GM23338 (cell line): ENCODE measurements at regions not wholly inside any gene's neighbourhood (a gene's known extent, or its start where the extent isn't known, plus 50 kb on each side); places are given as distances from the start of the nearest gene placed in this dataset.

Experiments
- ATAC-seq: fragments of 200-7000 bp; cut with Tn5 transposase; 3 replicates; pipeline ENCODE4 v1.9.1; 2020
- DNase-seq: peaks from one replicate; pipeline ENCODE4 v3.0.0-alpha.2; 2015; ENCODE audit warnings: low spot score
- H2AFZ ChIP-seq: fragments of 200-600 bp; sonication (generic); 2 replicates; pipeline ENCODE4 v1.8.0; 2016; ENCODE audit warnings: antibody characterized with exemption, mild to moderate bottlenecking, moderate library complexity
- H3F3A ChIP-seq: fragments of 200-600 bp; sonication (generic); replicated peaks from 2 replicates; pipeline ENCODE4 v1.8.0; 2017; ENCODE audit warnings: antibody characterized with exemption, mixed run types, low read depth
- H3K27ac ChIP-seq: fragments of 200-600 bp; sonication (generic); 2 replicates; pipeline ENCODE4 v1.6.1; 2016; ENCODE audit warnings: low read depth
- H3K27me3 ChIP-seq: fragments of 200-600 bp; sonication (generic); 2 replicates; pipeline ENCODE4 v1.8.0; 2016; ENCODE audit warnings: mild to moderate bottlenecking, mixed run types, moderate library complexity; ENCODE audit not compliant: insufficient read depth
- H3K36me3 ChIP-seq: fragments of 200-600 bp; sonication (generic); 2 replicates; pipeline ENCODE4 v1.8.0; 2016; ENCODE audit warnings: mild to moderate bottlenecking; ENCODE audit not compliant: insufficient read depth
- H3K4me1 ChIP-seq: fragments of 200-600 bp; sonication (generic); 2 replicates; pipeline ENCODE4 v1.8.0; 2016; ENCODE audit warnings: mild to moderate bottlenecking, moderate library complexity; ENCODE audit not compliant: insufficient read depth
- H3K4me2 ChIP-seq: fragments of 200-600 bp; sonication (generic); 2 replicates; pipeline ENCODE4 v1.7.1; 2017; ENCODE audit warnings: mixed run types
- H3K4me3 ChIP-seq: fragments of 200-600 bp; sonication (generic); 2 replicates; pipeline ENCODE4 v1.6.1; 2016; ENCODE audit warnings: mixed run types
- H3K79me2 ChIP-seq: fragments of 200-600 bp; sonication (generic); replicated peaks from 2 replicates; pipeline ENCODE4 v1.8.0; 2017; ENCODE audit warnings: mild to moderate bottlenecking; ENCODE audit not compliant: insufficient read depth
- H3K9me2 ChIP-seq: fragments of 200-600 bp; sonication (generic); 2 replicates; pipeline ENCODE4 v1.8.0; 2017; ENCODE audit not compliant: insufficient read depth
- H4K20me1 ChIP-seq: fragments of 200-600 bp; sonication (generic); replicated peaks from 2 replicates; pipeline ENCODE4 v1.8.0; 2017; ENCODE audit warnings: mild to moderate bottlenecking; ENCODE audit not compliant: insufficient read depth
- H3K27ac Mint-ChIP-seq: 2 replicates; pipeline ENCODE4 v1.8.0; 2020; ENCODE audit warnings: inconsistent platforms, mild to moderate bottlenecking, moderate library complexity, mixed read lengths
- H3K27me3 Mint-ChIP-seq: 3 replicates; pipeline ENCODE4 v1.8.0; 2022; ENCODE audit warnings: low read depth, mild to moderate bottlenecking, moderate library complexity, mixed read lengths, inconsistent platforms; ENCODE audit not compliant: insufficient read depth, poor library complexity
- H3K36me3 Mint-ChIP-seq: 3 replicates; pipeline ENCODE4 v1.8.0; 2021; ENCODE audit warnings: low read depth, mild to moderate bottlenecking, inconsistent platforms, moderate library complexity, mixed read lengths
- H3K4me1 Mint-ChIP-seq: 3 replicates; pipeline ENCODE4 v1.8.0; 2020; ENCODE audit warnings: mild to moderate bottlenecking, inconsistent platforms, mixed read lengths
- H3K4me3 Mint-ChIP-seq: 3 replicates; pipeline ENCODE4 v1.8.0; 2021; ENCODE audit warnings: moderate library complexity, mild to moderate bottlenecking, inconsistent platforms, mixed read lengths
- H3K9me3 Mint-ChIP-seq: 3 replicates; pipeline ENCODE4 v1.8.0; 2020; ENCODE audit warnings: moderate library complexity, mild to moderate bottlenecking, inconsistent platforms, mixed read lengths
- CREB1 ChIP-seq: fragments of 250-450 bp; sonication (Bioruptor Pico); IDR thresholded peaks from 2 replicates; pipeline ENCODE4 v1.5.0; 2020; ENCODE audit warnings: low read depth, mild to moderate bottlenecking, moderate library complexity
- EZH2phosphoT487 ChIP-seq: fragments of 200-600 bp; sonication (generic); IDR thresholded peaks from one replicate; pipeline ENCODE4 v1.8.1; 2018; ENCODE audit warnings: antibody characterized with exemption; ENCODE audit not compliant: unreplicated experiment
- POLR2AphosphoS5 ChIP-seq: IDR thresholded peaks from 2 replicates; pipeline ENCODE4 v1.6.1; 2016; ENCODE audit warnings: antibody characterized with exemption, low read depth
- STAT1 ChIP-seq: IDR thresholded peaks from one replicate; pipeline ENCODE4 v1.6.1; 2016; ENCODE audit warnings: antibody characterized with exemption; ENCODE audit not compliant: unreplicated experiment
- ZNF114 ChIP-seq: fragments of 250-450 bp; sonication (Bioruptor Pico); IDR thresholded peaks from 2 replicates; pipeline ENCODE4 v1.5.0; 2020; ENCODE audit warnings: mild to moderate bottlenecking, moderate library complexity
- TF ChIP-seq, protein P1 (sequence below): IDR thresholded peaks from one replicate; pipeline ENCODE4 v1.6.1; 2018; ENCODE audit warnings: antibody characterized with exemption; ENCODE audit not compliant: unreplicated experiment
- TF ChIP-seq, protein P2 (sequence below): IDR thresholded peaks from 2 replicates; pipeline ENCODE4 v1.6.1; 2016; ENCODE audit warnings: antibody characterized with exemption
- TF ChIP-seq, protein P3 (sequence below): fragments of 250-450 bp; sonication (Bioruptor Pico); IDR thresholded peaks from 2 replicates; pipeline ENCODE4 v1.5.0; 2020; ENCODE audit warnings: mild to moderate bottlenecking, moderate library complexity
- TF ChIP-seq, protein P4 (sequence below), 2 experiments: fragments of 200-600 bp in 1 of 2; sonication (generic) in 1 of 2; conservative IDR thresholded peaks; 2 replicates each; pipeline versions ENCODE4 v1.5.1 to v1.6.1; 2016 to 2017; ENCODE audit warnings: antibody characterized with exemption in 2 of 2, low read depth in 2 of 2, mild to moderate bottlenecking in 2 of 2, moderate library complexity in 1 of 2

DNA sequence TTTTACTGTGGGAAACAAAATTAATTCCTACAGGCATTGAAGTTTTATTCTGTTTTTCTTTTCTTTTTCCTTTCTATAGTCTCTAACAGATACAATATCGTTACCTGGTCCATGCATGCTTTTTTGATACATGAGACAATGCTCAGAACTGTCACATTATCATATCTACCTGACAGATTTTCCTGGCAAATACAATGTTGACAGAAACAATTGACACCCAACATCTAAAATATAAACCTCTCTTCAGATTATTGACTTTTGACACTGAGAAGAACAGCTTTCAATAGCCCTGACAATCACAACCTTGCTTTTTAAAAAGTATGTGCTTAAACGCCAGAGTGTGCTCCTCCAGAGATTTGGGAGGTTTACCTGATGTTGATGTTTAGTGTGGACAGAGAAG is 2334.6 kb upstream of the WWC1 start (continued):
- TF ChIP-seq, protein P1, sequence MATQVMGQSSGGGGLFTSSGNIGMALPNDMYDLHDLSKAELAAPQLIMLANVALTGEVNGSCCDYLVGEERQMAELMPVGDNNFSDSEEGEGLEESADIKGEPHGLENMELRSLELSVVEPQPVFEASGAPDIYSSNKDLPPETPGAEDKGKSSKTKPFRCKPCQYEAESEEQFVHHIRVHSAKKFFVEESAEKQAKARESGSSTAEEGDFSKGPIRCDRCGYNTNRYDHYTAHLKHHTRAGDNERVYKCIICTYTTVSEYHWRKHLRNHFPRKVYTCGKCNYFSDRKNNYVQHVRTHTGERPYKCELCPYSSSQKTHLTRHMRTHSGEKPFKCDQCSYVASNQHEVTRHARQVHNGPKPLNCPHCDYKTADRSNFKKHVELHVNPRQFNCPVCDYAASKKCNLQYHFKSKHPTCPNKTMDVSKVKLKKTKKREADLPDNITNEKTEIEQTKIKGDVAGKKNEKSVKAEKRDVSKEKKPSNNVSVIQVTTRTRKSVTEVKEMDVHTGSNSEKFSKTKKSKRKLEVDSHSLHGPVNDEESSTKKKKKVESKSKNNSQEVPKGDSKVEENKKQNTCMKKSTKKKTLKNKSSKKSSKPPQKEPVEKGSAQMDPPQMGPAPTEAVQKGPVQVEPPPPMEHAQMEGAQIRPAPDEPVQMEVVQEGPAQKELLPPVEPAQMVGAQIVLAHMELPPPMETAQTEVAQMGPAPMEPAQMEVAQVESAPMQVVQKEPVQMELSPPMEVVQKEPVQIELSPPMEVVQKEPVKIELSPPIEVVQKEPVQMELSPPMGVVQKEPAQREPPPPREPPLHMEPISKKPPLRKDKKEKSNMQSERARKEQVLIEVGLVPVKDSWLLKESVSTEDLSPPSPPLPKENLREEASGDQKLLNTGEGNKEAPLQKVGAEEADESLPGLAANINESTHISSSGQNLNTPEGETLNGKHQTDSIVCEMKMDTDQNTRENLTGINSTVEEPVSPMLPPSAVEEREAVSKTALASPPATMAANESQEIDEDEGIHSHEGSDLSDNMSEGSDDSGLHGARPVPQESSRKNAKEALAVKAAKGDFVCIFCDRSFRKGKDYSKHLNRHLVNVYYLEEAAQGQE, result no peak
- TF ChIP-seq CREB1, result no peak

DNA sequence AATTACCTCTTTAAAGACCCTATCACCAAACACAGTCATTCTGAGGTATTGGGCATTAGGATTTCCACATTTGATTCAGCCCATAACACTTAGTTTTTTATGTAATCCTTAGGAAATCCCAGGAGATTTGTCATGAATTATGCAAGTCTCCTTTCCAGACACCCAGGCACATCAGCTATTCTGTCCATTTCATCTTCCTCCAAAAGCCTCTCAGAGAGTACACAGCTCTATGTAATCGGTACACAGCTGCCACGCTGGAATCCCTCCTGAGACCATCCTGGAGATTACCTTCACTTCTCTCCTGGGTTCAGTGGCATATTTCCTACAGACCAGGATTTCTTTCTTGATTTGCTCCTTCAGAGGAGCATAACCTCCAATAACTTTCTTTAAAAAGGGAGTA is 2309.8 kb upstream of the WWC1 start:
- H3K9me2 ChIP-seq, result no peaks in the 10 kb centered on the region
- DNase-seq (no peak), ATAC-seq (no peak)
- no peaks in the 10 kb centered on the region for H3K79me2 ChIP-seq
- no peak overlapping the region for H3K27ac ChIP-seq
- H3K4me1 ChIP-seq, result no peaks in the 10 kb centered on the region
- H3K36me3 Mint-ChIP-seq, result no peaks in the 10 kb centered on the region
- H3K4me3 Mint-ChIP-seq, result no peak overlapping the region
- no peaks in the 10 kb centered on the region for H3K4me1 Mint-ChIP-seq
- H3K27ac Mint-ChIP-seq, result no peak overlapping the region
- no peaks in the 10 kb centered on the region for H3K27me3 ChIP-seq
- no peaks in the 10 kb centered on the region for H3F3A ChIP-seq
- no peaks in the 10 kb centered on the region for H4K20me1 ChIP-seq
- H3K4me2 ChIP-seq, result no peak overlapping the region
- H3K9me3 Mint-ChIP-seq, result no peaks in the 10 kb centered on the region
- H3K36me3 ChIP-seq, result no peaks in the 10 kb centered on the region
- no peak overlapping the region for H3K4me3 ChIP-seq
- no peak overlapping the region; the same call in 1 of the 2 replicates for H2AFZ ChIP-seq
- H3K27me3 Mint-ChIP-seq, result no peaks in the 10 kb centered on the region
- no peak for TF ChIP-seq EZH2phosphoT487
- no peak for TF ChIP-seq POLR2AphosphoS5
- TF ChIP-seq, protein P1, result no peak
- no peak for TF ChIP-seq ZNF114 (CRISPR knock-in tag)
- TF ChIP-seq, protein P2, sequence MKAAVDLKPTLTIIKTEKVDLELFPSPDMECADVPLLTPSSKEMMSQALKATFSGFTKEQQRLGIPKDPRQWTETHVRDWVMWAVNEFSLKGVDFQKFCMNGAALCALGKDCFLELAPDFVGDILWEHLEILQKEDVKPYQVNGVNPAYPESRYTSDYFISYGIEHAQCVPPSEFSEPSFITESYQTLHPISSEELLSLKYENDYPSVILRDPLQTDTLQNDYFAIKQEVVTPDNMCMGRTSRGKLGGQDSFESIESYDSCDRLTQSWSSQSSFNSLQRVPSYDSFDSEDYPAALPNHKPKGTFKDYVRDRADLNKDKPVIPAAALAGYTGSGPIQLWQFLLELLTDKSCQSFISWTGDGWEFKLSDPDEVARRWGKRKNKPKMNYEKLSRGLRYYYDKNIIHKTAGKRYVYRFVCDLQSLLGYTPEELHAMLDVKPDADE, result no peak
- no peak for TF ChIP-seq CREB1
- TF ChIP-seq, protein P3, sequence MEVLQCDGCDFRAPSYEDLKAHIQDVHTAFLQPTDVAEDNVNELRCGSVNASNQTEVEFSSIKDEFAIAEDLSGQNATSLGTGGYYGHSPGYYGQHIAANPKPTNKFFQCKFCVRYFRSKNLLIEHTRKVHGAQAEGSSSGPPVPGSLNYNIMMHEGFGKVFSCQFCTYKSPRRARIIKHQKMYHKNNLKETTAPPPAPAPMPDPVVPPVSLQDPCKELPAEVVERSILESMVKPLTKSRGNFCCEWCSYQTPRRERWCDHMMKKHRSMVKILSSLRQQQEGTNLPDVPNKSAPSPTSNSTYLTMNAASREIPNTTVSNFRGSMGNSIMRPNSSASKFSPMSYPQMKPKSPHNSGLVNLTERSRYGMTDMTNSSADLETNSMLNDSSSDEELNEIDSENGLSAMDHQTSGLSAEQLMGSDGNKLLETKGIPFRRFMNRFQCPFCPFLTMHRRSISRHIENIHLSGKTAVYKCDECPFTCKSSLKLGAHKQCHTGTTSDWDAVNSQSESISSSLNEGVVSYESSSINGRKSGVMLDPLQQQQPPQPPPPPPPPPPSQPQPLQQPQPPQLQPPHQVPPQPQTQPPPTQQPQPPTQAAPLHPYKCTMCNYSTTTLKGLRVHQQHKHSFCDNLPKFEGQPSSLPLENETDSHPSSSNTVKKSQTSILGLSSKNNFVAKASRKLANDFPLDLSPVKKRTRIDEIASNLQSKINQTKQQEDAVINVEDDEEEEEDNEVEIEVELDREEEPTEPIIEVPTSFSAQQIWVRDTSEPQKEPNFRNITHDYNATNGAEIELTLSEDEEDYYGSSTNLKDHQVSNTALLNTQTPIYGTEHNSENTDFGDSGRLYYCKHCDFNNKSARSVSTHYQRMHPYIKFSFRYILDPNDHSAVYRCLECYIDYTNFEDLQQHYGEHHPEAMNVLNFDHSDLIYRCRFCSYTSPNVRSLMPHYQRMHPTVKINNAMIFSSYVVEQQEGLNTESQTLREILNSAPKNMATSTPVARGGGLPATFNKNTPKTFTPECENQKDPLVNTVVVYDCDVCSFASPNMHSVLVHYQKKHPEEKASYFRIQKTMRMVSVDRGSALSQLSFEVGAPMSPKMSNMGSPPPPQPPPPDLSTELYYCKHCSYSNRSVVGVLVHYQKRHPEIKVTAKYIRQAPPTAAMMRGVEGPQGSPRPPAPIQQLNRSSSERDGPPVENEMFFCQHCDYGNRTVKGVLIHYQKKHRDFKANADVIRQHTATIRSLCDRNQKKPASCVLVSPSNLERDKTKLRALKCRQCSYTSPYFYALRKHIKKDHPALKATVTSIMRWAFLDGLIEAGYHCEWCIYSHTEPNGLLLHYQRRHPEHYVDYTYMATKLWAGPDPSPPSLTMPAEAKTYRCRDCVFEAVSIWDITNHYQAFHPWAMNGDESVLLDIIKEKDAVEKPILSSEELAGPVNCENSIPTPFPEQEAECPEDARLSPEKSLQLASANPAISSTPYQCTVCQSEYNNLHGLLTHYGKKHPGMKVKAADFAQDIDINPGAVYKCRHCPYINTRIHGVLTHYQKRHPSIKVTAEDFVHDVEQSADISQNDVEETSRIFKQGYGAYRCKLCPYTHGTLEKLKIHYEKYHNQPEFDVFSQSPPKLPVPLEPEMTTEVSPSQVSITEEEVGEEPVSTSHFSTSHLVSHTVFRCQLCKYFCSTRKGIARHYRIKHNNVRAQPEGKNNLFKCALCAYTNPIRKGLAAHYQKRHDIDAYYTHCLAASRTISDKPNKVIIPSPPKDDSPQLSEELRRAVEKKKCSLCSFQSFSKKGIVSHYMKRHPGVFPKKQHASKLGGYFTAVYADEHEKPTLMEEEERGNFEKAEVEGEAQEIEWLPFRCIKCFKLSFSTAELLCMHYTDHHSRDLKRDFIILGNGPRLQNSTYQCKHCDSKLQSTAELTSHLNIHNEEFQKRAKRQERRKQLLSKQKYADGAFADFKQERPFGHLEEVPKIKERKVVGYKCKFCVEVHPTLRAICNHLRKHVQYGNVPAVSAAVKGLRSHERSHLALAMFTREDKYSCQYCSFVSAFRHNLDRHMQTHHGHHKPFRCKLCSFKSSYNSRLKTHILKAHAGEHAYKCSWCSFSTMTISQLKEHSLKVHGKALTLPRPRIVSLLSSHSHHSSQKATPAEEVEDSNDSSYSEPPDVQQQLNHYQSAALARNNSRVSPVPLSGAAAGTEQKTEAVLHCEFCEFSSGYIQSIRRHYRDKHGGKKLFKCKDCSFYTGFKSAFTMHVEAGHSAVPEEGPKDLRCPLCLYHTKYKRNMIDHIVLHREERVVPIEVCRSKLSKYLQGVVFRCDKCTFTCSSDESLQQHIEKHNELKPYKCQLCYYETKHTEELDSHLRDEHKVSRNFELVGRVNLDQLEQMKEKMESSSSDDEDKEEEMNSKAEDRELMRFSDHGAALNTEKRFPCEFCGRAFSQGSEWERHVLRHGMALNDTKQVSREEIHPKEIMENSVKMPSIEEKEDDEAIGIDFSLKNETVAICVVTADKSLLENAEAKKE (CRISPR knock-in tag), result no peak
- TF ChIP-seq, protein P4, sequence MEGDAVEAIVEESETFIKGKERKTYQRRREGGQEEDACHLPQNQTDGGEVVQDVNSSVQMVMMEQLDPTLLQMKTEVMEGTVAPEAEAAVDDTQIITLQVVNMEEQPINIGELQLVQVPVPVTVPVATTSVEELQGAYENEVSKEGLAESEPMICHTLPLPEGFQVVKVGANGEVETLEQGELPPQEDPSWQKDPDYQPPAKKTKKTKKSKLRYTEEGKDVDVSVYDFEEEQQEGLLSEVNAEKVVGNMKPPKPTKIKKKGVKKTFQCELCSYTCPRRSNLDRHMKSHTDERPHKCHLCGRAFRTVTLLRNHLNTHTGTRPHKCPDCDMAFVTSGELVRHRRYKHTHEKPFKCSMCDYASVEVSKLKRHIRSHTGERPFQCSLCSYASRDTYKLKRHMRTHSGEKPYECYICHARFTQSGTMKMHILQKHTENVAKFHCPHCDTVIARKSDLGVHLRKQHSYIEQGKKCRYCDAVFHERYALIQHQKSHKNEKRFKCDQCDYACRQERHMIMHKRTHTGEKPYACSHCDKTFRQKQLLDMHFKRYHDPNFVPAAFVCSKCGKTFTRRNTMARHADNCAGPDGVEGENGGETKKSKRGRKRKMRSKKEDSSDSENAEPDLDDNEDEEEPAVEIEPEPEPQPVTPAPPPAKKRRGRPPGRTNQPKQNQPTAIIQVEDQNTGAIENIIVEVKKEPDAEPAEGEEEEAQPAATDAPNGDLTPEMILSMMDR (conservative IDR thresholded peaks at IDR 0.05; ENCODE audit: low read depth in 2 of 2), result no peak
- TF ChIP-seq STAT1, result no peak
